ENCODE measurements at regions not wholly inside any gene's neighbourhood (a gene's known extent, or its start where the extent isn't known, plus 50 kb on each side); places are given as distances from the start of the nearest gene placed in this dataset.
A peak's percentile ranks its signal among the peaks of the same experiment; 100 is the strongest.
"Not testable (repeated sequence)": the region's sequence is repeated elsewhere in the genome, so short reads cannot be mapped to it uniquely, and the experiment has no call there.

GRCh38 chr1:164166454-164166853 is 392.5 kb upstream of the PBX1 start:
- POLR2A ChIA-PET; H3K27ac ChIP-seq (ENCODE audit: low read length); ATAC-seq; in situ Hi-C loops (cut with HindIII; ENCODE audit: low pct_unique_long_range_greater_than_20kb, low sequenced_read_pairs); BruUV-seq (replicated peaks); intact Hi-C loops (cut with micrococcal nuclease; ENCODE audit: unreplicated experiment); H3K27me3 ChIP-seq (ENCODE audit: control insufficient read depth, insufficient read depth, low read length); H3K4me1 ChIP-seq (ENCODE audit: control insufficient read depth, insufficient read depth, low read length); H3K9me3 ChIP-seq (ENCODE audit: control insufficient read depth, insufficient read depth, low read depth, low read length); H3K4me3 ChIP-seq (ENCODE audit: low read depth in 2 of 2, low read length in 2 of 2); DNase-seq (ENCODE audit: low read depth, low spot score); H3K36me3 ChIP-seq (ENCODE audit: control insufficient read depth, insufficient read depth, low read length); CTCF ChIA-PET: not testable (repeated sequence)
- TF ChIP-seq, protein P1, sequence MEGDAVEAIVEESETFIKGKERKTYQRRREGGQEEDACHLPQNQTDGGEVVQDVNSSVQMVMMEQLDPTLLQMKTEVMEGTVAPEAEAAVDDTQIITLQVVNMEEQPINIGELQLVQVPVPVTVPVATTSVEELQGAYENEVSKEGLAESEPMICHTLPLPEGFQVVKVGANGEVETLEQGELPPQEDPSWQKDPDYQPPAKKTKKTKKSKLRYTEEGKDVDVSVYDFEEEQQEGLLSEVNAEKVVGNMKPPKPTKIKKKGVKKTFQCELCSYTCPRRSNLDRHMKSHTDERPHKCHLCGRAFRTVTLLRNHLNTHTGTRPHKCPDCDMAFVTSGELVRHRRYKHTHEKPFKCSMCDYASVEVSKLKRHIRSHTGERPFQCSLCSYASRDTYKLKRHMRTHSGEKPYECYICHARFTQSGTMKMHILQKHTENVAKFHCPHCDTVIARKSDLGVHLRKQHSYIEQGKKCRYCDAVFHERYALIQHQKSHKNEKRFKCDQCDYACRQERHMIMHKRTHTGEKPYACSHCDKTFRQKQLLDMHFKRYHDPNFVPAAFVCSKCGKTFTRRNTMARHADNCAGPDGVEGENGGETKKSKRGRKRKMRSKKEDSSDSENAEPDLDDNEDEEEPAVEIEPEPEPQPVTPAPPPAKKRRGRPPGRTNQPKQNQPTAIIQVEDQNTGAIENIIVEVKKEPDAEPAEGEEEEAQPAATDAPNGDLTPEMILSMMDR (IDR thresholded peaks at IDR 0.05): peak; percentile 39

GRCh38 chr1:164177118-164177517 is 381.9 kb upstream of the PBX1 start:
- CTCF ChIA-PET: no interaction called here
- POLR2A ChIA-PET: no interaction called here
- TF ChIP-seq TCF7L2 (IDR thresholded peaks at IDR 0.05; ENCODE audit: low read depth, low read length): no peak
- intact Hi-C loops (cut with micrococcal nuclease; ENCODE audit: unreplicated experiment): no loop called here
- no TSS peak for BruUV-seq (replicated peaks)
- ATAC-seq (no peak), DNase-seq (ENCODE audit: low read depth, low spot score) (no peak)
- Histone ChIP-seq H3K9me3 (ENCODE audit: control insufficient read depth, insufficient read depth, low read depth, low read length) (no peaks in the 10 kb centered on the region), H3K36me3 (ENCODE audit: control insufficient read depth, insufficient read depth, low read length) (no peaks in the 10 kb centered on the region), H3K27me3 (ENCODE audit: control insufficient read depth, insufficient read depth, low read length) (no peaks in the 10 kb centered on the region), H3K4me3 (ENCODE audit: low read depth in 2 of 2, low read length in 2 of 2) (no peak overlapping the region), H3K27ac (ENCODE audit: low read length) (no peak overlapping the region), H3K4me1 (ENCODE audit: control insufficient read depth, insufficient read depth, low read length) (no peaks in the 10 kb centered on the region)
- in situ Hi-C loops (cut with HindIII; ENCODE audit: low pct_unique_long_range_greater_than_20kb, low sequenced_read_pairs): no loop called here

DNA sequence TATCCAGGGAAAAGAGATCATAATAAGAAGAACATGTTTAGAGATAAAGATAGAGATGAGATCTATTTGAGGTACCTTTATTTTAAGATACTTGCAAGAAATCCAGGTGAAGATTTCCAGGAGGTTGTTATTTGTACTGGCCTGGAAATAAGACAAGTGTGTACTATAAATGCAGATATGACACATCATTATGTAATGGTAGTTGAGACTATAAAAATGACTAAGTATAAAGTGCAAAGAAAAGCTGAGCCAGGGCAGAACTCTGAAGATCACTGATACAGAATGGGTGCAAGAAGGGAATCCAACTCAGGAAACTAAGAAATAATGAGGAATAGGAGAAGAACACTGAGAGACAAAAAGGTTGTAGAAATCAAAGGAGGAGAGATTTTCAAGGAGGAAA is 378.2 kb upstream of the PBX1 start:
- in situ Hi-C loops (cut with HindIII; ENCODE audit: low pct_unique_long_range_greater_than_20kb, low sequenced_read_pairs): no loop called here
- no peak overlapping the region for H3K27ac ChIP-seq (ENCODE audit: low read length)
- DNase-seq (ENCODE audit: low read depth, low spot score) (no peak), ATAC-seq (no peak)
- no TSS peak for BruUV-seq (replicated peaks)
- no peaks in the 10 kb centered on the region for H3K27me3 ChIP-seq (ENCODE audit: control insufficient read depth, insufficient read depth, low read length)
- H3K4me3 ChIP-seq (ENCODE audit: low read depth in 2 of 2, low read length in 2 of 2): no peak overlapping the region
- H3K9me3 ChIP-seq (ENCODE audit: control insufficient read depth, insufficient read depth, low read depth, low read length): no peaks in the 10 kb centered on the region
- no peaks in the 10 kb centered on the region for H3K36me3 ChIP-seq (ENCODE audit: control insufficient read depth, insufficient read depth, low read length)
- TF ChIP-seq SIN3A (IDR thresholded peaks at IDR 0.05; ENCODE audit: borderline replicate concordance, insufficient read depth, low read depth, low read length) (no peak), TCF7L2 (IDR thresholded peaks at IDR 0.05; ENCODE audit: low read depth, low read length) (no peak), POLR2AphosphoS5 (IDR thresholded peaks at IDR 0.05; ENCODE audit: low read depth, low read length) (no peak)
- TF ChIP-seq, protein P1 (IDR thresholded peaks at IDR 0.05): no peak
- TF ChIP-seq, protein P2, sequence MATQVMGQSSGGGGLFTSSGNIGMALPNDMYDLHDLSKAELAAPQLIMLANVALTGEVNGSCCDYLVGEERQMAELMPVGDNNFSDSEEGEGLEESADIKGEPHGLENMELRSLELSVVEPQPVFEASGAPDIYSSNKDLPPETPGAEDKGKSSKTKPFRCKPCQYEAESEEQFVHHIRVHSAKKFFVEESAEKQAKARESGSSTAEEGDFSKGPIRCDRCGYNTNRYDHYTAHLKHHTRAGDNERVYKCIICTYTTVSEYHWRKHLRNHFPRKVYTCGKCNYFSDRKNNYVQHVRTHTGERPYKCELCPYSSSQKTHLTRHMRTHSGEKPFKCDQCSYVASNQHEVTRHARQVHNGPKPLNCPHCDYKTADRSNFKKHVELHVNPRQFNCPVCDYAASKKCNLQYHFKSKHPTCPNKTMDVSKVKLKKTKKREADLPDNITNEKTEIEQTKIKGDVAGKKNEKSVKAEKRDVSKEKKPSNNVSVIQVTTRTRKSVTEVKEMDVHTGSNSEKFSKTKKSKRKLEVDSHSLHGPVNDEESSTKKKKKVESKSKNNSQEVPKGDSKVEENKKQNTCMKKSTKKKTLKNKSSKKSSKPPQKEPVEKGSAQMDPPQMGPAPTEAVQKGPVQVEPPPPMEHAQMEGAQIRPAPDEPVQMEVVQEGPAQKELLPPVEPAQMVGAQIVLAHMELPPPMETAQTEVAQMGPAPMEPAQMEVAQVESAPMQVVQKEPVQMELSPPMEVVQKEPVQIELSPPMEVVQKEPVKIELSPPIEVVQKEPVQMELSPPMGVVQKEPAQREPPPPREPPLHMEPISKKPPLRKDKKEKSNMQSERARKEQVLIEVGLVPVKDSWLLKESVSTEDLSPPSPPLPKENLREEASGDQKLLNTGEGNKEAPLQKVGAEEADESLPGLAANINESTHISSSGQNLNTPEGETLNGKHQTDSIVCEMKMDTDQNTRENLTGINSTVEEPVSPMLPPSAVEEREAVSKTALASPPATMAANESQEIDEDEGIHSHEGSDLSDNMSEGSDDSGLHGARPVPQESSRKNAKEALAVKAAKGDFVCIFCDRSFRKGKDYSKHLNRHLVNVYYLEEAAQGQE (IDR thresholded peaks at IDR 0.05; ENCODE audit: insufficient read depth in 1 of 2, low read depth in 2 of 2, low read length in 1 of 2): no peak
- intact Hi-C loops (cut with micrococcal nuclease; ENCODE audit: unreplicated experiment): no loop called here
- POLR2A ChIA-PET: no interaction called here
- no peaks in the 10 kb centered on the region for H3K4me1 ChIP-seq (ENCODE audit: control insufficient read depth, insufficient read depth, low read length)
- CTCF ChIA-PET: no interaction called here
